Body of pancreas (tissue), 4 donors: ENCODE measurements at regions not wholly inside any gene's neighbourhood (a gene's known extent, or its start where the extent isn't known, plus 50 kb on each side); places are given as distances from the start of the nearest gene placed in this dataset.

ENCODE experiments used
- POLR2A ChIP-seq, 3 donors: fragments of 450-650 bp; IDR thresholded peaks; one replicate each; pipeline ENCODE4 v1.6.1; 2016; ENCODE audit warnings: antibody characterized with exemption in 3 of 3, mild to moderate bottlenecking in 2 of 3
- TF ChIP-seq, protein P1 (sequence below), 7 experiments: fragments of 450-650 bp in 4 of 7; fragments of 200-600 bp in 3 of 7; sonication (generic) in 3 of 7; IDR thresholded peaks; one replicate each; pipeline ENCODE4 v1.5.1; 2016 to 2019; ENCODE audit warnings: antibody characterized with exemption in 7 of 7

DNA sequence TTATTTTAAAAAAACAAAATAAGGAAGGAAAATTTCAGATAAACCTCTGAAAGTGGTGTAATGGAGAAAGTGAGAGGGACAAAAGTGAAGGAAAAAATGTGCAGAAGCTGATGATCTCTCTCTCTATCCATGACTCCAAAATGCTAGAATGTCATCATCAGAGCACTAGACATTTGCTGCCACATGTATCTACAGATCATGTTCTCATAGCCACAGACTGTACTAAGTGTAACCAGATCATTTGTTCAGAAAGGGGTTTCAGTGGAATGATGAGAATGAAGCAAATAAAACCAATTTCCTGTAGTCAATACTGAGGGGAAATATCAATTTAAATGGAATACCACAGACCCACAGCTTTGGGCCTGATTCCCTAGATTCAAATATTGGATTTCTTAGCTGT, 104.3 kb upstream of the CHMP2B start:
- TF ChIP-seq, protein P1, sequence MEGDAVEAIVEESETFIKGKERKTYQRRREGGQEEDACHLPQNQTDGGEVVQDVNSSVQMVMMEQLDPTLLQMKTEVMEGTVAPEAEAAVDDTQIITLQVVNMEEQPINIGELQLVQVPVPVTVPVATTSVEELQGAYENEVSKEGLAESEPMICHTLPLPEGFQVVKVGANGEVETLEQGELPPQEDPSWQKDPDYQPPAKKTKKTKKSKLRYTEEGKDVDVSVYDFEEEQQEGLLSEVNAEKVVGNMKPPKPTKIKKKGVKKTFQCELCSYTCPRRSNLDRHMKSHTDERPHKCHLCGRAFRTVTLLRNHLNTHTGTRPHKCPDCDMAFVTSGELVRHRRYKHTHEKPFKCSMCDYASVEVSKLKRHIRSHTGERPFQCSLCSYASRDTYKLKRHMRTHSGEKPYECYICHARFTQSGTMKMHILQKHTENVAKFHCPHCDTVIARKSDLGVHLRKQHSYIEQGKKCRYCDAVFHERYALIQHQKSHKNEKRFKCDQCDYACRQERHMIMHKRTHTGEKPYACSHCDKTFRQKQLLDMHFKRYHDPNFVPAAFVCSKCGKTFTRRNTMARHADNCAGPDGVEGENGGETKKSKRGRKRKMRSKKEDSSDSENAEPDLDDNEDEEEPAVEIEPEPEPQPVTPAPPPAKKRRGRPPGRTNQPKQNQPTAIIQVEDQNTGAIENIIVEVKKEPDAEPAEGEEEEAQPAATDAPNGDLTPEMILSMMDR (IDR thresholded peaks at IDR 0.05): no peak
- no peak for TF ChIP-seq POLR2A (IDR thresholded peaks at IDR 0.05)
